HL-60 (cell line): ENCODE measurements at regions not wholly inside any gene's neighbourhood (a gene's known extent, or its start where the extent isn't known, plus 50 kb on each side); places are given as distances from the start of the nearest gene placed in this dataset.

ENCODE experiments used
- TF ChIP-seq, protein P1 (sequence below): IDR thresholded peaks from one replicate; pipeline ENCODE4 v1.5.1; 2011; ENCODE audit warnings: low read length, control low read depth, inconsistent platforms; ENCODE audit not compliant: insufficient read depth
- TF ChIP-seq, protein P2 (sequence below): IDR thresholded peaks from 2 replicates; pipeline ENCODE4 v1.6.1; 2012; ENCODE audit warnings: low read depth; ENCODE audit not compliant: insufficient replicate concordance

DNA sequence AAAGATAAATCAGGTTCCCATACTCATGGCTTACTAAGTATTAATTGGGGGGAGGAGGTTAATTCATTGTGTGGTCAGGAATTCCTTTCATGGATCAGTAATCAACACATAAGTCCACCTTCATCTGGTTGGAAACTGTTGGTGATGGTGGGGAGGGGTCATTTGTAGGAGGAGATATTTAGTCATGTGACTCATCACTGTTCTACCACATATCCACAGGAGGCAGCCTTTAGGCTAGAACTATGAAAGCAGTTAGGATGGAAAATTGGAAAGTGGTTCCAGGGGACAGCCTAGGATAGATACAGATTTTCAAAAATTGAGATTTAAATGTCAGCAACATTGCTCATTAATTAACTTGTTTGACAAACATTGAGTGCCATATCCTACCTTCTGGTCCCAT, 122.8 kb upstream of the PAXBP1 start:
- TF ChIP-seq, protein P1, sequence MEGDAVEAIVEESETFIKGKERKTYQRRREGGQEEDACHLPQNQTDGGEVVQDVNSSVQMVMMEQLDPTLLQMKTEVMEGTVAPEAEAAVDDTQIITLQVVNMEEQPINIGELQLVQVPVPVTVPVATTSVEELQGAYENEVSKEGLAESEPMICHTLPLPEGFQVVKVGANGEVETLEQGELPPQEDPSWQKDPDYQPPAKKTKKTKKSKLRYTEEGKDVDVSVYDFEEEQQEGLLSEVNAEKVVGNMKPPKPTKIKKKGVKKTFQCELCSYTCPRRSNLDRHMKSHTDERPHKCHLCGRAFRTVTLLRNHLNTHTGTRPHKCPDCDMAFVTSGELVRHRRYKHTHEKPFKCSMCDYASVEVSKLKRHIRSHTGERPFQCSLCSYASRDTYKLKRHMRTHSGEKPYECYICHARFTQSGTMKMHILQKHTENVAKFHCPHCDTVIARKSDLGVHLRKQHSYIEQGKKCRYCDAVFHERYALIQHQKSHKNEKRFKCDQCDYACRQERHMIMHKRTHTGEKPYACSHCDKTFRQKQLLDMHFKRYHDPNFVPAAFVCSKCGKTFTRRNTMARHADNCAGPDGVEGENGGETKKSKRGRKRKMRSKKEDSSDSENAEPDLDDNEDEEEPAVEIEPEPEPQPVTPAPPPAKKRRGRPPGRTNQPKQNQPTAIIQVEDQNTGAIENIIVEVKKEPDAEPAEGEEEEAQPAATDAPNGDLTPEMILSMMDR: no peak
- TF ChIP-seq, protein P2, sequence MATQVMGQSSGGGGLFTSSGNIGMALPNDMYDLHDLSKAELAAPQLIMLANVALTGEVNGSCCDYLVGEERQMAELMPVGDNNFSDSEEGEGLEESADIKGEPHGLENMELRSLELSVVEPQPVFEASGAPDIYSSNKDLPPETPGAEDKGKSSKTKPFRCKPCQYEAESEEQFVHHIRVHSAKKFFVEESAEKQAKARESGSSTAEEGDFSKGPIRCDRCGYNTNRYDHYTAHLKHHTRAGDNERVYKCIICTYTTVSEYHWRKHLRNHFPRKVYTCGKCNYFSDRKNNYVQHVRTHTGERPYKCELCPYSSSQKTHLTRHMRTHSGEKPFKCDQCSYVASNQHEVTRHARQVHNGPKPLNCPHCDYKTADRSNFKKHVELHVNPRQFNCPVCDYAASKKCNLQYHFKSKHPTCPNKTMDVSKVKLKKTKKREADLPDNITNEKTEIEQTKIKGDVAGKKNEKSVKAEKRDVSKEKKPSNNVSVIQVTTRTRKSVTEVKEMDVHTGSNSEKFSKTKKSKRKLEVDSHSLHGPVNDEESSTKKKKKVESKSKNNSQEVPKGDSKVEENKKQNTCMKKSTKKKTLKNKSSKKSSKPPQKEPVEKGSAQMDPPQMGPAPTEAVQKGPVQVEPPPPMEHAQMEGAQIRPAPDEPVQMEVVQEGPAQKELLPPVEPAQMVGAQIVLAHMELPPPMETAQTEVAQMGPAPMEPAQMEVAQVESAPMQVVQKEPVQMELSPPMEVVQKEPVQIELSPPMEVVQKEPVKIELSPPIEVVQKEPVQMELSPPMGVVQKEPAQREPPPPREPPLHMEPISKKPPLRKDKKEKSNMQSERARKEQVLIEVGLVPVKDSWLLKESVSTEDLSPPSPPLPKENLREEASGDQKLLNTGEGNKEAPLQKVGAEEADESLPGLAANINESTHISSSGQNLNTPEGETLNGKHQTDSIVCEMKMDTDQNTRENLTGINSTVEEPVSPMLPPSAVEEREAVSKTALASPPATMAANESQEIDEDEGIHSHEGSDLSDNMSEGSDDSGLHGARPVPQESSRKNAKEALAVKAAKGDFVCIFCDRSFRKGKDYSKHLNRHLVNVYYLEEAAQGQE: no peak
